OCI-LY3 (cell line): ENCODE measurements at regions not wholly inside any gene's neighbourhood (a gene's known extent, or its start where the extent isn't known, plus 50 kb on each side); places are given as distances from the start of the nearest gene placed in this dataset.

Source experiments
- H2AFZ ChIP-seq: fragments of 200-600, 300-600 bp; shearing (Covaris generic); 2 replicates; pipeline ENCODE4 v1.6.0; 2014; ENCODE audit warnings: antibody characterized with exemption, low read depth, low read length
- H3K27ac ChIP-seq: fragments of 200-600, 300-600 bp; sonication (generic); 2 replicates; pipeline ENCODE4 v1.5.1; 2014; ENCODE audit warnings: mild to moderate bottlenecking, low read length, moderate library complexity, mixed read lengths
- H3K27me3 ChIP-seq: fragments of 200-600, 300-600 bp; sonication (generic); 2 replicates; pipeline ENCODE4 v1.6.1; 2014; ENCODE audit warnings: low read depth, low read length, mixed read lengths
- H3K36me3 ChIP-seq: fragments of 200-600, 300-600 bp; sonication (generic); replicated peaks from 2 replicates; pipeline ENCODE3; 2014; ENCODE audit warnings: low read depth, low read length, mixed read lengths
- H3K4me1 ChIP-seq: fragments of 300-600, 200-600 bp; sonication (generic); 2 replicates; pipeline ENCODE4 v1.6.1; 2014; ENCODE audit warnings: low read length, mixed read lengths
- H3K4me2 ChIP-seq: fragments of 200-600, 300-600 bp; sonication (generic); 2 replicates; pipeline ENCODE4 v1.6.1; 2014; ENCODE audit warnings: low read length, mixed read lengths
- H3K4me3 ChIP-seq: fragments of 300-600, 200-600 bp; sonication (generic); 2 replicates; pipeline ENCODE4 v1.5.1; 2014; ENCODE audit warnings: antibody characterized with exemption, mild to moderate bottlenecking, low read length, moderate library complexity
- H3K79me2 ChIP-seq: fragments of 300-600, 200-600 bp; shearing (Covaris generic); 2 replicates; pipeline ENCODE4 v1.6.1; 2014; ENCODE audit warnings: mild to moderate bottlenecking, low read length, mixed read lengths
- H3K9ac ChIP-seq: fragments of 300-600, 200-600 bp; shearing (Covaris generic); 2 replicates; pipeline ENCODE4 v1.6.0; 2014; ENCODE audit warnings: mild to moderate bottlenecking, low read length, moderate library complexity
- H3K9me3 ChIP-seq: fragments of 200-600, 300-600 bp; shearing (Covaris generic); 2 replicates; pipeline ENCODE4 v1.6.1; 2014; ENCODE audit warnings: low read length, mixed read lengths; ENCODE audit not compliant: insufficient read depth
- H4K20me1 ChIP-seq: fragments of 200-600, 300-600 bp; sonication (generic); 2 replicates; pipeline ENCODE4 v1.6.1; 2016; ENCODE audit warnings: low read length, mixed read lengths; ENCODE audit not compliant: insufficient read depth
- CTCF ChIP-seq: fragments of 200-600, 300-600 bp; sonication (generic); IDR thresholded peaks from 2 replicates; pipeline ENCODE4 v1.5.1; 2014; ENCODE audit warnings: antibody characterized with exemption, low read length, low read depth
- EZH2phosphoT487 ChIP-seq: fragments of 200-600 bp; shearing (Covaris generic); IDR thresholded peaks from 2 replicates; pipeline ENCODE4 v1.6.1; 2018; ENCODE audit warnings: antibody characterized with exemption, mixed run types, low read depth

GRCh38 chr2:120673205-120673550, 62.5 kb upstream of the GLI2 start:
- no peak overlapping the region for H3K9ac ChIP-seq
- no peaks in the 10 kb centered on the region for H3K9me3 ChIP-seq
- H3K36me3 ChIP-seq, result no peaks in the 10 kb centered on the region
- H3K4me3 ChIP-seq, result no peak overlapping the region
- H3K4me2 ChIP-seq, result no peak overlapping the region
- no peaks in the 10 kb centered on the region for H3K4me1 ChIP-seq
- H3K27ac ChIP-seq, result no peak overlapping the region
- no peaks in the 10 kb centered on the region for H3K79me2 ChIP-seq
- TF ChIP-seq EZH2phosphoT487 (no peak), CTCF (no peak)
- H2AFZ ChIP-seq, result no peak overlapping the region
- H3K27me3 ChIP-seq, result peaks cover 17% of the 10 kb centered on the region
- no peaks in the 10 kb centered on the region for H4K20me1 ChIP-seq

- Histone ChIP-seq H3K27me3 (peaks cover 19% of the 10 kb centered on the region), H3K36me3 (no peaks in the 10 kb centered on the region), H4K20me1 (no peaks in the 10 kb centered on the region), H3K27ac (no peak overlapping the region), H3K9me3 (no peaks in the 10 kb centered on the region), H2AFZ (no peak overlapping the region), H3K9ac (no peak overlapping the region), H3K4me3 (no peak overlapping the region), H3K4me1 (no peaks in the 10 kb centered on the region), H3K79me2 (no peaks in the 10 kb centered on the region), H3K4me2 (no peak overlapping the region)
- TF ChIP-seq CTCF, result no peak
- no peak for TF ChIP-seq EZH2phosphoT487
Observed at GRCh38 chr2:120673571-120674061, 62.1 kb upstream of the GLI2 start.

- H3K9ac ChIP-seq, result no peak overlapping the region
- no peaks in the 10 kb centered on the region for H4K20me1 ChIP-seq
- H3K27ac ChIP-seq, result no peak overlapping the region
- no peaks in the 10 kb centered on the region for H3K9me3 ChIP-seq
- H3K4me3 ChIP-seq, result no peak overlapping the region
- H3K79me2 ChIP-seq, result no peaks in the 10 kb centered on the region
- H3K27me3 ChIP-seq, result peaks cover 19% of the 10 kb centered on the region
- no peaks in the 10 kb centered on the region for H3K4me1 ChIP-seq
- H2AFZ ChIP-seq, result no peak overlapping the region
- H3K36me3 ChIP-seq, result no peaks in the 10 kb centered on the region
- TF ChIP-seq CTCF (no peak), EZH2phosphoT487 (no peak)
- no peak overlapping the region for H3K4me2 ChIP-seq
Observed at GRCh38 chr2:120674246-120675170, 61.2 kb upstream of the GLI2 start.

GRCh38 chr2:120675460-120676130, 60.1 kb upstream of the GLI2 start:
- Histone ChIP-seq H3K27me3 (peaks cover 19% of the 10 kb centered on the region; the same call in 1 of the 2 replicates), H3K79me2 (no peaks in the 10 kb centered on the region), H3K9ac (no peak overlapping the region), H3K9me3 (no peaks in the 10 kb centered on the region), H4K20me1 (no peaks in the 10 kb centered on the region), H3K4me1 (no peaks in the 10 kb centered on the region), H2AFZ (no peak overlapping the region), H3K4me3 (no peak overlapping the region), H3K27ac (no peak overlapping the region), H3K4me2 (no peak overlapping the region), H3K36me3 (no peaks in the 10 kb centered on the region)
- TF ChIP-seq CTCF (peak; percentile 67), EZH2phosphoT487 (no peak)
